Prostate gland (tissue), 2 donors: ENCODE measurements at regions not wholly inside any gene's neighbourhood (a gene's known extent, or its start where the extent isn't known, plus 50 kb on each side); places are given as distances from the start of the nearest gene placed in this dataset.

ENCODE experiments used
- DNase-seq: peaks from one replicate; pipeline ENCODE4 v3.0.0-alpha.2; 2019; ENCODE audit warnings: low spot score
- H3K27ac ChIP-seq, 2 donors: fragments of 200-600 bp; sonication (generic); 2 replicates each; pipeline ENCODE4 v1.5.1; 2017 to 2019
- H3K27me3 ChIP-seq: fragments of 200-600 bp; sonication (generic); replicated peaks from 2 replicates; pipeline ENCODE4 v1.5.1; 2019; ENCODE audit not compliant: insufficient read depth
- H3K36me3 ChIP-seq, 2 donors: fragments of 200-600 bp; sonication (generic); 1 replicate in 1 of 2; 2 replicates in 1 of 2; pipeline versions ENCODE4 v1.5.1 to v1.8.1; 2017 to 2019
- H3K4me1 ChIP-seq: fragments of 200-600 bp; sonication (generic); replicated peaks from 2 replicates; pipeline ENCODE4 v1.5.1; 2019
- H3K4me3 ChIP-seq, 2 donors: fragments of 200-600 bp; sonication (generic); 2 replicates each; pipeline ENCODE4 v1.5.1; 2017 to 2019
- H3K9me3 ChIP-seq: fragments of 200-600 bp; sonication (generic); 2 replicates; pipeline ENCODE4 v1.5.1; 2017
- CTCF ChIP-seq, 4 experiments: fragments of 200-600 bp in 2 of 4; fragments of 450-650 bp in 2 of 4; sonication (generic) in 2 of 4; IDR thresholded peaks; 1 replicate in 3 of 4; 2 replicates in 1 of 4; pipeline ENCODE4 v1.5.1; 2016 to 2019; ENCODE audit warnings: antibody characterized with exemption in 4 of 4, mild to moderate bottlenecking in 2 of 4, moderate library complexity in 2 of 4
- POLR2A ChIP-seq: fragments of 450-650 bp; IDR thresholded peaks from one replicate; pipeline ENCODE4 v1.6.1; 2016; ENCODE audit warnings: antibody characterized with exemption, mild to moderate bottlenecking
- POLR2AphosphoS5 ChIP-seq: sonication (generic); formaldehyde crosslinking; IDR thresholded peaks from one replicate; pipeline ENCODE4 v1.6.1; 2017; ENCODE audit warnings: antibody characterized with exemption
- WGBS: methylation state at CpG from one replicate; pipeline ENCODE4 v1.1.5; 2018; 5-methylcytosine and 5-hydroxymethylcytosine counted together
- intact Hi-C: fragments of 100-400 bp; cut with DNase I; formaldehyde crosslinking; loops from one replicate; pipeline ENCODE4 v1.14.2; 2022

- Histone ChIP-seq H3K27me3 (no peaks in the 10 kb centered on the region), H3K4me1 (peaks cover 3% of the 10 kb centered on the region), H3K27ac (no peak overlapping the region), H3K4me3 (no peak overlapping the region), H3K9me3 (no peaks in the 10 kb centered on the region), H3K36me3 (no peaks in the 10 kb centered on the region)
- intact Hi-C loops, result loop anchor here (5.0 kb wide), 1 partner anchor 71 kb away; no protein-coding TSS in a partner anchor
- no peak for TF ChIP-seq POLR2AphosphoS5
- WGBS, result 83% methylated on average over 14 of the region's 14 CpGs
- no peak for DNase-seq
Observed at GRCh38 chr10:78768041-78768835, 300.5 kb upstream of the ZMIZ1 start.

GRCh38 chr10:78768876-78769275 is 299.9 kb upstream of the ZMIZ1 start:
- no peaks in the 10 kb centered on the region for H3K9me3 ChIP-seq
- intact Hi-C loops, result loop anchor here (5.0 kb wide), 1 partner anchor 72 kb away; no protein-coding TSS in a partner anchor
- no peak for DNase-seq
- H3K27ac ChIP-seq, result no peak overlapping the region
- no peaks in the 10 kb centered on the region for H3K27me3 ChIP-seq
- no peaks in the 10 kb centered on the region for H3K36me3 ChIP-seq
- no peak overlapping the region for H3K4me3 ChIP-seq
- WGBS, result 64% methylated on average over 4 of the region's 5 CpGs
- TF ChIP-seq CTCF (IDR thresholded peaks at IDR 0.05), result no peak
- TF ChIP-seq POLR2A, result no peak
- no peak for TF ChIP-seq POLR2AphosphoS5
- H3K4me1 ChIP-seq, result peaks cover under 1% of the 10 kb centered on the region

GRCh38 chr10:78769526-78769925 is 299.2 kb upstream of the ZMIZ1 start:
- TF ChIP-seq POLR2A (no peak), POLR2AphosphoS5 (no peak), CTCF (IDR thresholded peaks at IDR 0.05) (no peak)
- 96% methylated on average over 5 of the region's 5 CpGs for WGBS
- DNase-seq, result no peak
- intact Hi-C loops, result loop anchor here (5.0 kb wide), 1 partner anchor 72 kb away; no protein-coding TSS in a partner anchor
- Histone ChIP-seq H3K4me3 (no peak overlapping the region), H3K4me1 (no peaks in the 10 kb centered on the region), H3K36me3 (no peaks in the 10 kb centered on the region), H3K27ac (no peak overlapping the region), H3K27me3 (no peaks in the 10 kb centered on the region), H3K9me3 (no peaks in the 10 kb centered on the region)

DNA sequence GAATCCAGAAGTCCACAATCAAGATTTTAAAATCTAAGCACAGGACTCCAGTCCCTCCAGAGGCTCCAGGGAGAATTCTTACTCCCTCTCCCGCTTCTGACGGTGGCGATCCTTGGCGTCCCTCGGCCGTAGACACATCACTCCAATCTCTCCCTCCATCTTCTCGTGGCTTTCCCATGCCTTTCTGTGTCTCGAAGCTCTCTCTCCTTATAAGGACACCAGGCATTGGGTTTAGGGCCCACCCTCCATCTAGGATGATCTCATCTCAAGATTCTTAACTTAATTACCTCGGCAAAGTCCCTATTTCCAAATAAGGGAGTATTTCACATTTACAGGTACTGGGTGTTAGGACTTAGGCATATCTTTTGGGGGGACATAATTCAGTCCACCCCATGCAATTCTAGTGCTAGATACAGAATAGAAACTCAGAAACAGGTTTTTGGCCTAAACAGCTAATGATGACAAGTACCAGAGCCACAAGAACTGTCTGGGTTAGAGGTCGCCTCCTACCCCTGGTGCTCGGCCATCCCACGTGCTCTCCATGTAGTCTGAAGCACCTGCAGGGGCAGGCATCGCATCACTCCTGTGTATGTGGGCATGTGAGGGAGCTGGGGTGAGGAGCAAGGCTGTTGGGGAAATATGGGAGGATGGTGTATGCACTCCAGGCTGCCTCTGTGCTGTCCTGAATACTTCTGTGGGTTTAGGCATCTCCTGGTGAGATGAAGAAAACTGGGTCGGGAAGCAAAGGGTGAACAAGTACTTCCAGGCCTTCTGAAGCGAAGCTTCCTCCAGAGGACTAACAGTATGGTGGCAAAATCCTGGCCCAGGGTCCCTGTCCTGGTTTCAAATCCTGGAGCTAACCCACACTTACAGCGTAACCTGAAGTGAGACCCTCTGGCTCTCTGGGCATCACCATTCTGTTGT is 298.3 kb upstream of the ZMIZ1 start:
- Histone ChIP-seq H3K36me3 (no peaks in the 10 kb centered on the region), H3K4me1 (no peaks in the 10 kb centered on the region), H3K27me3 (no peaks in the 10 kb centered on the region), H3K9me3 (no peaks in the 10 kb centered on the region), H3K4me3 (no peak overlapping the region), H3K27ac (peak overlapping the region; percentile 53 to 66)
- no peak for TF ChIP-seq POLR2AphosphoS5
- no peak for TF ChIP-seq POLR2A
- no peak for TF ChIP-seq CTCF (IDR thresholded peaks at IDR 0.05)
- DNase-seq, result no peak
- WGBS, result 81% methylated on average over 16 of the region's 16 CpGs
- intact Hi-C loops, result no loop called here

DNA sequence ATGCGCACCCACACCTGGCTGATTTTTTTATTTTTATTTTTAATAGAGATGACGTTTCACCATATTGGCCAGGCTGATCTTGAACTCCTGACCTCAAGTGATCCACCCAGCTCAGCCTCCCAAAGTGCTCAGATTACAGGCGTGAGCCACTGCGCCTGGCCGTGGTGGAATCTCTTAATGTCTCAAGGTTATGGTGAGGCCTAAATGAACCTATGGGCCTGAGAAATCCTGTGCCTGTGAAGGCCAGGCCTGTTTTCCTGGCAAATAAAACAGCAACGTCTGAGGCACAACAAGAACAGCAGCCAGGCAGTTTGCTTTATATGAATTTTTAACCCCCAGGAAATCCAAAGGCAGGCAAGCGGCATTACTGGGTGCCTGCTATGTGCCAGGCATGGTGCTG is 297.5 kb upstream of the ZMIZ1 start:
- 61% methylated on average over 7 of the region's 7 CpGs for WGBS
- H3K4me3 ChIP-seq, result no peak overlapping the region
- intact Hi-C loops, result no loop called here
- H3K4me1 ChIP-seq, result no peaks in the 10 kb centered on the region
- H3K9me3 ChIP-seq, result no peaks in the 10 kb centered on the region
- no peaks in the 10 kb centered on the region for H3K27me3 ChIP-seq
- no peaks in the 10 kb centered on the region for H3K36me3 ChIP-seq
- TF ChIP-seq POLR2A (no peak), POLR2AphosphoS5 (no peak), CTCF (IDR thresholded peaks at IDR 0.05) (no peak)
- H3K27ac ChIP-seq, result peak overlapping the region; percentile 53 to 66
- no peak for DNase-seq
